Adrenal gland (tissue), 9 donors: ENCODE measurements at regions not wholly inside any gene's neighbourhood (a gene's known extent, or its start where the extent isn't known, plus 50 kb on each side); places are given as distances from the start of the nearest gene placed in this dataset.

Source experiments
- DNase-seq, 7 donors: peaks; one replicate each; pipeline ENCODE4 v3.0.0-alpha.2; 2019 to 2020
- H3K27ac ChIP-seq, 5 donors: fragments of 200-600 bp; sonication (generic) in 4 of 5; 1 replicate in 3 of 5; 2 replicates in 2 of 5; pipeline versions ENCODE4 v1.5.1 to v1.8.0; 2016 to 2020; ENCODE audit warnings: mild to moderate bottlenecking in 1 of 5
- H3K27me3 ChIP-seq: fragments of 200-600 bp; 2 replicates; pipeline ENCODE4 v1.8.0; 2021
- H3K36me3 ChIP-seq, 2 donors: fragments of 200-600 bp; replicated peaks in 1 of 2; 1 replicate in 1 of 2; 2 replicates in 1 of 2; pipeline versions ENCODE4 v1.5.1 to v1.8.0; 2018 to 2022
- H3K4me1 ChIP-seq, 2 donors: fragments of 200-600 bp; replicated peaks in 1 of 2; 1 replicate in 1 of 2; 2 replicates in 1 of 2; pipeline versions ENCODE4 v1.5.1 to v1.8.0; 2018 to 2021
- H3K4me3 ChIP-seq, 4 donors: fragments of 200-600 bp; sonication (generic) in 3 of 4; one replicate each; pipeline ENCODE4 v1.5.1; 2016 to 2018
- H3K9me3 ChIP-seq, 3 donors: fragments of 200-600 bp; sonication (generic) in 1 of 3; replicated peaks in 1 of 3; 1 replicate in 2 of 3; 2 replicates in 1 of 3; pipeline versions ENCODE4 v1.5.1 to v1.8.0; 2016 to 2021
- CTCF ChIP-seq, 6 experiments: fragments of 450-650 bp in 4 of 6; fragments of 200-600 bp in 2 of 6; sonication (generic) in 1 of 6; IDR thresholded peaks; 1 replicate in 5 of 6; 2 replicates in 1 of 6; pipeline versions ENCODE4 v1.5.1 to v1.8.0; 2016 to 2021; ENCODE audit warnings: antibody characterized with exemption in 6 of 6, mild to moderate bottlenecking in 2 of 6, moderate library complexity in 1 of 6
- POLR2A ChIP-seq, 2 donors: fragments of 450-650 bp; IDR thresholded peaks; one replicate each; pipeline ENCODE4 v1.6.1; 2017; ENCODE audit warnings: antibody characterized with exemption in 2 of 2, mild to moderate bottlenecking in 2 of 2, moderate library complexity in 1 of 2
- WGBS, 4 donors: extraction: QIAGEN DNeasy Blood & Tissue Kit in 2 of 4; methylation state at CpG; one replicate each; pipeline versions ENCODE4 v1.1.5 to v1.1.7; 2013 to 2017; 5-methylcytosine and 5-hydroxymethylcytosine counted together
- intact Hi-C, 2 donors: fragments of 100-400 bp; cut with DNase I; formaldehyde crosslinking; loops; one replicate each; pipeline versions ENCODE4 v1.14.1 to v1.15.0; 2022 to 2023
- donor health status: healthy with polysubstance abuse.
- donor health status: Bipolar disorder and iron deficiency.
- donor health status: DM: yes; HTN: yes; CAD: no.
- donor health status: DM: no; HTN: no; CAD: no.
- donor health status: DM: no; HTN: no; CAD: no.

DNA sequence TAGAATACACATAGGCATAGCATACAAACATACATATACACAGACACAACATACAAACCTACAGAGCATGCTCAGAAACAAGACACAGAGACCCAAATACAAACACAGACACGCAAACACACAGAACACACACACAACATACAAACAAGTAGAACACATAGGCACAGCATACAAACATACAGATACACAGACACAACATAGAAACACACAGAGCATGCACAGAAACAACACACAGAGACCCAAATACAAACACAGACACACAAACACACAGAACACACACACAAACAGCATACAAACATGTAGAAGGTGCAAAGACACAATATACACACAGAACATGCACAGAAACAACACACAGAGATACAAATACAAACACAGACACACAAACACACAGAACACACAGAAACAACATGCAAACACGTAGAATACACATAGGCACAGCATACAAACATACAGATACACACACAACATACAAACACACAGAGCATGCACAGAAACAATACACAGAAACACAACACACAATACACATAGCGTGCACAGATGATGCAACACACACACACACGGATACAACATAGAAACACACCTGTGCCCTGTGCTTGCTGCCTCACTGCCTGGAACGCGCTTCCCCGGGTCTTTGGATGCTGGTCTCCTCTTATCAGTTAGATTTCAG lies 469.0 kb upstream of the CDH4 start:
- intact Hi-C loops, result no loop called here
- TF ChIP-seq CTCF (IDR thresholded peaks at IDR 0.05), result no peak
- no peak for TF ChIP-seq POLR2A (IDR thresholded peaks at IDR 0.05)
- 88 to 92% (median 90%) methylated on average over 7 of the region's 7 CpGs for WGBS, 4 donors
- no peak overlapping the region for H3K27ac ChIP-seq
- no peaks in the 10 kb centered on the region for H3K4me1 ChIP-seq
- no peaks in the 10 kb centered on the region for H3K27me3 ChIP-seq
- no peaks in the 10 kb centered on the region for H3K9me3 ChIP-seq
- H3K36me3 ChIP-seq, result no peaks in the 10 kb centered on the region
- no peak for DNase-seq
- H3K4me3 ChIP-seq, result no peak overlapping the region

GRCh38 chr20:60785301-60785700 lies 466.8 kb upstream of the CDH4 start:
- intact Hi-C loops, result no loop called here
- TF ChIP-seq POLR2A (IDR thresholded peaks at IDR 0.05) (no peak), CTCF (IDR thresholded peaks at IDR 0.05) (no peak)
- Histone ChIP-seq H3K4me1 (no peaks in the 10 kb centered on the region), H3K27ac (no peak overlapping the region), H3K36me3 (no peaks in the 10 kb centered on the region), H3K9me3 (no peaks in the 10 kb centered on the region), H3K4me3 (no peak overlapping the region), H3K27me3 (no peaks in the 10 kb centered on the region)
- 18 to 33% (median 31%) methylated on average over 1 of the region's 1 CpG for WGBS, 4 donors
- no peak for DNase-seq

DNA sequence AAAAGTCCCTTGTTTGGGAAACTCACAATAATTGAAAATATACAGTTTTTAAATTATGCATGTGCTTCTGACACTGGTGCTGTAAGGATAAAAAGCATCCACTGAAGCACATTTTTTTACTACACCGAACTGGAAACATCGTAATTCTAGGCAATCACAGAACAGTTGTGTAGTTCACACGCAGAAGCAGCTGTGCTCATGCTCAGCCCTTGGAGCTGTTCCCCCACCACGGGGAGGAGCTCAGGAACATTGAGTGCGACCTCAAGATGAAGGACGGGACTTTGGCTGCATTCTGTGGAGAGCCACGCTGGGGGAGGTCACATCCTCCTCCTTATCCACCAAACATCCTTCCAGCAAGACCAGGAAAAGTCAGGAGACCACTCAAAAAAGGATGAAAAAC lies 466.3 kb upstream of the CDH4 start:
- DNase-seq, result no peak
- WGBS, 4 donors, result 30 to 38% (median 36%) methylated on average over 7 of the region's 7 CpGs
- no peaks in the 10 kb centered on the region for H3K36me3 ChIP-seq
- TF ChIP-seq CTCF (IDR thresholded peaks at IDR 0.05) (no peak), POLR2A (IDR thresholded peaks at IDR 0.05) (no peak)
- intact Hi-C loops, result no loop called here
- no peaks in the 10 kb centered on the region for H3K4me1 ChIP-seq
- no peaks in the 10 kb centered on the region for H3K9me3 ChIP-seq
- no peak overlapping the region for H3K4me3 ChIP-seq
- no peaks in the 10 kb centered on the region for H3K27me3 ChIP-seq
- no peak overlapping the region for H3K27ac ChIP-seq

DNA sequence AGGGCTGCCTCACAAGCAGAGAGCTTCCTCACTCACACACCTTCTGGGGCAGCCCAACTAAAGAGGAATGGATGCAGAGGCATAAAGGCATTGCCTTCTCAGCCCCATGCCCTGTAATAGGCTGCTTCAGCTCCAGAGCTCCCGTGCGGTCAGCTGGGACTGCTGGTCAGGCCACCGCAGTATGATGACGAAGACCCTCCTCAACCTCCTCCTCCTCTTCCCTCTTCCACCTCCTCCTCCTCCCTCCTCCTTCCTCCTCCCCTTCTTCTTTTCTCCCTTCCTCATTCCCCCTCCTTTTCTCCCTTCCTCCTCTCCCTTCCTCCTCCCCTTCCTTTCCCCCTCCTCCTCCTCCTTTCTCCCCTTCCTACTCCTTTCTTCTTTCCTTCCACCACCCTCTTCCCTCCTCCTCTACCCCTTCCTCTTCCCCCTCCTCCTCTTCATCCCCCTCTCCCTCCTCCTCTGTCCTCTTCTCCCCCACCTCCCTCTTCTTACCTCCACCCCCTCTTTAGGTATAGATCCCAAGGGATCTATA lies 465.3 kb upstream of the CDH4 start:
- H3K27ac ChIP-seq, result no peak overlapping the region
- intact Hi-C loops, result no loop called here

More for the DNA sequence above, 465.3 kb upstream of the CDH4 start:
- H3K4me1 ChIP-seq, result no peaks in the 10 kb centered on the region
- no peak for DNase-seq
- no peak overlapping the region for H3K4me3 ChIP-seq
- no peaks in the 10 kb centered on the region for H3K9me3 ChIP-seq
- H3K36me3 ChIP-seq, result no peaks in the 10 kb centered on the region
- TF ChIP-seq CTCF (IDR thresholded peaks at IDR 0.05) (no peak), POLR2A (IDR thresholded peaks at IDR 0.05) (no peak)
- WGBS, 4 donors, result 57 to 70% (median 66%) methylated on average over 4 of the region's 4 CpGs
- H3K27me3 ChIP-seq, result no peaks in the 10 kb centered on the region
